WTC11 (cell line): ENCODE measurements at regions not wholly inside any gene's neighbourhood (a gene's known extent, or its start where the extent isn't known, plus 50 kb on each side); places are given as distances from the start of the nearest gene placed in this dataset.

ENCODE experiments used
- ATAC-seq: fragments of 200-7000 bp; cut with Tn5 transposase; 2 replicates; pipeline ENCODE4 v1.10.0; 2021; ENCODE audit warnings: mild to moderate bottlenecking, moderate library complexity
- CTCF ChIA-PET: fragments of 300-600 bp; sonication (Branson Sonifier 250); formaldehyde crosslinking; loops from one replicate; lab custom pipeline; 2021; ENCODE audit warnings: antibody characterized with exemption; lab: Charles Lee
- POLR2A ChIA-PET: fragments of 350-600 bp; sonication (Branson Sonifier 250); formaldehyde crosslinking; loops from one replicate; lab custom pipeline; 2021; ENCODE audit warnings: antibody characterized with exemption; lab: Charles Lee
- DNase-seq: peaks from one replicate; pipeline ENCODE4 v3.0.0; 2021; ENCODE audit warnings: low spot score
- H3K27ac Mint-ChIP-seq: 2 replicates; pipeline ENCODE4 v1.8.0; 2021; ENCODE audit warnings: mixed read lengths
- H3K27me3 Mint-ChIP-seq: 2 replicates; pipeline ENCODE4 v1.8.0; 2021; ENCODE audit warnings: low read depth, mild to moderate bottlenecking, moderate library complexity, mixed read lengths
- H3K36me3 Mint-ChIP-seq: 2 replicates; pipeline ENCODE4 v1.8.0; 2021; ENCODE audit warnings: mixed read lengths
- H3K4me1 Mint-ChIP-seq: 2 replicates; pipeline ENCODE4 v1.8.0; 2022; ENCODE audit warnings: mixed read lengths
- H3K4me3 Mint-ChIP-seq: 2 replicates; pipeline ENCODE4 v1.8.0; 2021; ENCODE audit warnings: mild to moderate bottlenecking, moderate library complexity, mixed read lengths
- H3K9me3 Mint-ChIP-seq: 2 replicates; pipeline ENCODE4 v1.8.0; 2021; ENCODE audit warnings: mixed read lengths
- GABPB1 ChIP-seq: sonication (generic); formaldehyde crosslinking; IDR thresholded peaks from 2 replicates; pipeline ENCODE4 v1.8.1; 2023; ENCODE audit warnings: mild to moderate bottlenecking, missing genetic modification reagents
- SP1 ChIP-seq: sonication (generic); formaldehyde crosslinking; conservative IDR thresholded peaks from 2 replicates; pipeline ENCODE4 v1.8.1; 2022; ENCODE audit warnings: missing genetic modification reagents
- ZNF219 ChIP-seq: sonication (generic); formaldehyde crosslinking; IDR thresholded peaks from 2 replicates; pipeline ENCODE4 v1.8.0; 2023; ENCODE audit warnings: missing genetic modification reagents, mild to moderate bottlenecking, borderline replicate concordance
- TF ChIP-seq, protein P1 (sequence below): sonication (generic); formaldehyde crosslinking; IDR thresholded peaks from 2 replicates; pipeline ENCODE4 v1.8.1; 2022; ENCODE audit warnings: low read depth, missing genetic modification reagents, borderline replicate concordance
- TF ChIP-seq, protein P2 (sequence below): fragments of 250-450 bp; sonication (Bioruptor Pico); IDR thresholded peaks from 2 replicates; pipeline ENCODE4 v1.9.0; 2021; ENCODE audit warnings: mild to moderate bottlenecking
- TF ChIP-seq, protein P3 (sequence below): fragments of 250-450 bp; sonication (Bioruptor Pico); IDR thresholded peaks from 2 replicates; pipeline ENCODE4 v1.9.0; 2021; ENCODE audit warnings: mild to moderate bottlenecking, borderline replicate concordance
- TF ChIP-seq, protein P4 (sequence below): sonication (generic); formaldehyde crosslinking; IDR thresholded peaks from 2 replicates; pipeline ENCODE4 v1.8.1; 2023; ENCODE audit warnings: mild to moderate bottlenecking, missing genetic modification reagents
- TF ChIP-seq, protein P5 (sequence below): fragments of 250-450 bp; sonication (Bioruptor Pico); IDR thresholded peaks from 2 replicates; pipeline ENCODE4 v2.1.2; 2022; ENCODE audit warnings: mild to moderate bottlenecking, moderate library complexity
- TF ChIP-seq, protein P6 (sequence below): sonication (generic); formaldehyde crosslinking; IDR thresholded peaks from 2 replicates; pipeline ENCODE4 v1.8.0; 2022; ENCODE audit warnings: mild to moderate bottlenecking, missing genetic modification reagents
- TF ChIP-seq, protein P7 (sequence below): sonication (generic); formaldehyde crosslinking; IDR thresholded peaks from 2 replicates; pipeline ENCODE4 v1.8.1; 2023; ENCODE audit warnings: mild to moderate bottlenecking, moderate library complexity, missing genetic modification reagents
- TF ChIP-seq, protein P8 (sequence below): sonication (generic); formaldehyde crosslinking; conservative IDR thresholded peaks from 2 replicates; pipeline ENCODE4 v1.8.1; 2022; ENCODE audit warnings: mild to moderate bottlenecking, missing genetic modification reagents
- TF ChIP-seq, protein P9 (sequence below): sonication (generic); formaldehyde crosslinking; IDR thresholded peaks from 2 replicates; pipeline ENCODE4 v1.8.1; 2022; ENCODE audit warnings: low read depth, mild to moderate bottlenecking, moderate library complexity, missing genetic modification reagents, borderline replicate concordance
- TF ChIP-seq, protein P10 (sequence below): sonication (generic); formaldehyde crosslinking; IDR thresholded peaks from 2 replicates; pipeline ENCODE4 v1.8.1; 2022; ENCODE audit warnings: mild to moderate bottlenecking, missing genetic modification reagents, moderate library complexity, borderline replicate concordance

DNA sequence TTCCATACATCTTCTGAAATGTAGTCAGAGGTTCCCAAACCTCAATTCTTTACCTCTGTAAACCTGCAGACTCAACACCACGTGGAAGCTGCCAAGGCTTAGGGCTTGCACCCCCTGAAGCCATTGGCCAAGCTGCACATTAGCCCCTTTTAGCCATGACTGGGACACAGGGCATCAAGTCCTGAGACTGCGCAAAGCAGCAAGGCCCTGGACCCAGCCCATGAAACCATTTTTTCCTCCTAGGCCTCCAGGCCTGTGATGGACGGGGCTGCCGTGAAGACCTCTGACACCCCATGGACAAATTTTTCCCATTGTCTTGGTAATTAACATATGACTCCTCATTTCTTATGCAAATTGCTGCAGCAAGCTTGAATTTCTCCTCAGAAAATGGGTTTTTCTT is 727.8 kb downstream of the C6orf118 start (continued):
- TF ChIP-seq, protein P1, sequence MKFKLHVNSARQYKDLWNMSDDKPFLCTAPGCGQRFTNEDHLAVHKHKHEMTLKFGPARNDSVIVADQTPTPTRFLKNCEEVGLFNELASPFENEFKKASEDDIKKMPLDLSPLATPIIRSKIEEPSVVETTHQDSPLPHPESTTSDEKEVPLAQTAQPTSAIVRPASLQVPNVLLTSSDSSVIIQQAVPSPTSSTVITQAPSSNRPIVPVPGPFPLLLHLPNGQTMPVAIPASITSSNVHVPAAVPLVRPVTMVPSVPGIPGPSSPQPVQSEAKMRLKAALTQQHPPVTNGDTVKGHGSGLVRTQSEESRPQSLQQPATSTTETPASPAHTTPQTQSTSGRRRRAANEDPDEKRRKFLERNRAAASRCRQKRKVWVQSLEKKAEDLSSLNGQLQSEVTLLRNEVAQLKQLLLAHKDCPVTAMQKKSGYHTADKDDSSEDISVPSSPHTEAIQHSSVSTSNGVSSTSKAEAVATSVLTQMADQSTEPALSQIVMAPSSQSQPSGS (CRISPR knock-in tag), result no peak
- no peak for TF ChIP-seq ZNF219
- no peak for TF ChIP-seq GABPB1 (CRISPR knock-in tag)
- TF ChIP-seq, protein P2, sequence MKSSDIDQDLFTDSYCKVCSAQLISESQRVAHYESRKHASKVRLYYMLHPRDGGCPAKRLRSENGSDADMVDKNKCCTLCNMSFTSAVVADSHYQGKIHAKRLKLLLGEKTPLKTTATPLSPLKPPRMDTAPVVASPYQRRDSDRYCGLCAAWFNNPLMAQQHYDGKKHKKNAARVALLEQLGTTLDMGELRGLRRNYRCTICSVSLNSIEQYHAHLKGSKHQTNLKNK (CRISPR knock-in tag), result no peak
- TF ChIP-seq, protein P3, sequence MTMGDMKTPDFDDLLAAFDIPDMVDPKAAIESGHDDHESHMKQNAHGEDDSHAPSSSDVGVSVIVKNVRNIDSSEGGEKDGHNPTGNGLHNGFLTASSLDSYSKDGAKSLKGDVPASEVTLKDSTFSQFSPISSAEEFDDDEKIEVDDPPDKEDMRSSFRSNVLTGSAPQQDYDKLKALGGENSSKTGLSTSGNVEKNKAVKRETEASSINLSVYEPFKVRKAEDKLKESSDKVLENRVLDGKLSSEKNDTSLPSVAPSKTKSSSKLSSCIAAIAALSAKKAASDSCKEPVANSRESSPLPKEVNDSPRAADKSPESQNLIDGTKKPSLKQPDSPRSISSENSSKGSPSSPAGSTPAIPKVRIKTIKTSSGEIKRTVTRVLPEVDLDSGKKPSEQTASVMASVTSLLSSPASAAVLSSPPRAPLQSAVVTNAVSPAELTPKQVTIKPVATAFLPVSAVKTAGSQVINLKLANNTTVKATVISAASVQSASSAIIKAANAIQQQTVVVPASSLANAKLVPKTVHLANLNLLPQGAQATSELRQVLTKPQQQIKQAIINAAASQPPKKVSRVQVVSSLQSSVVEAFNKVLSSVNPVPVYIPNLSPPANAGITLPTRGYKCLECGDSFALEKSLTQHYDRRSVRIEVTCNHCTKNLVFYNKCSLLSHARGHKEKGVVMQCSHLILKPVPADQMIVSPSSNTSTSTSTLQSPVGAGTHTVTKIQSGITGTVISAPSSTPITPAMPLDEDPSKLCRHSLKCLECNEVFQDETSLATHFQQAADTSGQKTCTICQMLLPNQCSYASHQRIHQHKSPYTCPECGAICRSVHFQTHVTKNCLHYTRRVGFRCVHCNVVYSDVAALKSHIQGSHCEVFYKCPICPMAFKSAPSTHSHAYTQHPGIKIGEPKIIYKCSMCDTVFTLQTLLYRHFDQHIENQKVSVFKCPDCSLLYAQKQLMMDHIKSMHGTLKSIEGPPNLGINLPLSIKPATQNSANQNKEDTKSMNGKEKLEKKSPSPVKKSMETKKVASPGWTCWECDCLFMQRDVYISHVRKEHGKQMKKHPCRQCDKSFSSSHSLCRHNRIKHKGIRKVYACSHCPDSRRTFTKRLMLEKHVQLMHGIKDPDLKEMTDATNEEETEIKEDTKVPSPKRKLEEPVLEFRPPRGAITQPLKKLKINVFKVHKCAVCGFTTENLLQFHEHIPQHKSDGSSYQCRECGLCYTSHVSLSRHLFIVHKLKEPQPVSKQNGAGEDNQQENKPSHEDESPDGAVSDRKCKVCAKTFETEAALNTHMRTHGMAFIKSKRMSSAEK (CRISPR knock-in tag), result no peak
- TF ChIP-seq, protein P4, sequence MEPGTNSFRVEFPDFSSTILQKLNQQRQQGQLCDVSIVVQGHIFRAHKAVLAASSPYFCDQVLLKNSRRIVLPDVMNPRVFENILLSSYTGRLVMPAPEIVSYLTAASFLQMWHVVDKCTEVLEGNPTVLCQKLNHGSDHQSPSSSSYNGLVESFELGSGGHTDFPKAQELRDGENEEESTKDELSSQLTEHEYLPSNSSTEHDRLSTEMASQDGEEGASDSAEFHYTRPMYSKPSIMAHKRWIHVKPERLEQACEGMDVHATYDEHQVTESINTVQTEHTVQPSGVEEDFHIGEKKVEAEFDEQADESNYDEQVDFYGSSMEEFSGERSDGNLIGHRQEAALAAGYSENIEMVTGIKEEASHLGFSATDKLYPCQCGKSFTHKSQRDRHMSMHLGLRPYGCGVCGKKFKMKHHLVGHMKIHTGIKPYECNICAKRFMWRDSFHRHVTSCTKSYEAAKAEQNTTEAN (CRISPR knock-in tag), result no peak
- TF ChIP-seq, protein P5, sequence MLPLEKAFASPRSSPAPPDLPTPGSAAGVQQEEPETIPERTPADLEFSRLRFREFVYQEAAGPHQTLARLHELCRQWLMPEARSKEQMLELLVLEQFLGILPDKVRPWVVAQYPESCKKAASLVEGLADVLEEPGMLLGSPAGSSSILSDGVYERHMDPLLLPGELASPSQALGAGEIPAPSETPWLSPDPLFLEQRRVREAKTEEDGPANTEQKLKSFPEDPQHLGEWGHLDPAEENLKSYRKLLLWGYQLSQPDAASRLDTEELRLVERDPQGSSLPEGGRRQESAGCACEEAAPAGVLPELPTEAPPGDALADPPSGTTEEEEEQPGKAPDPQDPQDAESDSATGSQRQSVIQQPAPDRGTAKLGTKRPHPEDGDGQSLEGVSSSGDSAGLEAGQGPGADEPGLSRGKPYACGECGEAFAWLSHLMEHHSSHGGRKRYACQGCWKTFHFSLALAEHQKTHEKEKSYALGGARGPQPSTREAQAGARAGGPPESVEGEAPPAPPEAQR (CRISPR knock-in tag), result no peak
- TF ChIP-seq, protein P6, sequence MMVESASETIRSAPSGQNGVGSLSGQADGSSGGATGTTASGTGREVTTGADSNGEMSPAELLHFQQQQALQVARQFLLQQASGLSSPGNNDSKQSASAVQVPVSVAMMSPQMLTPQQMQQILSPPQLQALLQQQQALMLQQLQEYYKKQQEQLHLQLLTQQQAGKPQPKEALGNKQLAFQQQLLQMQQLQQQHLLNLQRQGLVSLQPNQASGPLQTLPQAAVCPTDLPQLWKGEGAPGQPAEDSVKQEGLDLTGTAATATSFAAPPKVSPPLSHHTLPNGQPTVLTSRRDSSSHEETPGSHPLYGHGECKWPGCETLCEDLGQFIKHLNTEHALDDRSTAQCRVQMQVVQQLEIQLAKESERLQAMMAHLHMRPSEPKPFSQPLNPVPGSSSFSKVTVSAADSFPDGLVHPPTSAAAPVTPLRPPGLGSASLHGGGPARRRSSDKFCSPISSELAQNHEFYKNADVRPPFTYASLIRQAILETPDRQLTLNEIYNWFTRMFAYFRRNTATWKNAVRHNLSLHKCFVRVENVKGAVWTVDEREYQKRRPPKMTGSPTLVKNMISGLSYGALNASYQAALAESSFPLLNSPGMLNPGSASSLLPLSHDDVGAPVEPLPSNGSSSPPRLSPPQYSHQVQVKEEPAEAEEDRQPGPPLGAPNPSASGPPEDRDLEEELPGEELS (CRISPR knock-in tag), result no peak
- TF ChIP-seq SP1 (CRISPR knock-in tag), result no peak

DNA sequence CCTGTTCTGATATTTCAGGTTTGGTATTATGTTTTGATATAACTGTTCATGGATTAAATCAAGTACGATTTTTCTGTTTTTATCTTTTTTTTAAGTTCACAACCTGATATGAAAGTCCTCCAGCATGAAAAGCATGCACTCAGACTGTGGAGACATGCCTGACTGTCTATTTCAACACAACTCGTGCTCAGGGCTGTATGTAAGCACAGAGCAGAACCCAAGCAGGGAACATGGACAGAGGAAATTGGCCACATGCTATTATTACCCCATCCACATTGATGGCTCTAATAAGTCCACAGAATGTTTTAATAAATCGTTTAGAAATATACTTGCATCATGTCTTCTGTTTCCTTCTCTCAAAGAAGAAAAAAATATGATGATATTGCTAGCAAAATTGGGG is 730.4 kb downstream of the C6orf118 start:
- Mint-ChIP-seq H3K4me3 (no peak overlapping the region), H3K36me3 (peaks cover 32% of the 10 kb centered on the region), H3K27me3 (peaks cover 6% of the 10 kb centered on the region), H3K4me1 (no peaks in the 10 kb centered on the region), H3K9me3 (peaks cover 50% of the 10 kb centered on the region), H3K27ac (no peak overlapping the region)
- no peak for ATAC-seq
- TF ChIP-seq, protein P7, sequence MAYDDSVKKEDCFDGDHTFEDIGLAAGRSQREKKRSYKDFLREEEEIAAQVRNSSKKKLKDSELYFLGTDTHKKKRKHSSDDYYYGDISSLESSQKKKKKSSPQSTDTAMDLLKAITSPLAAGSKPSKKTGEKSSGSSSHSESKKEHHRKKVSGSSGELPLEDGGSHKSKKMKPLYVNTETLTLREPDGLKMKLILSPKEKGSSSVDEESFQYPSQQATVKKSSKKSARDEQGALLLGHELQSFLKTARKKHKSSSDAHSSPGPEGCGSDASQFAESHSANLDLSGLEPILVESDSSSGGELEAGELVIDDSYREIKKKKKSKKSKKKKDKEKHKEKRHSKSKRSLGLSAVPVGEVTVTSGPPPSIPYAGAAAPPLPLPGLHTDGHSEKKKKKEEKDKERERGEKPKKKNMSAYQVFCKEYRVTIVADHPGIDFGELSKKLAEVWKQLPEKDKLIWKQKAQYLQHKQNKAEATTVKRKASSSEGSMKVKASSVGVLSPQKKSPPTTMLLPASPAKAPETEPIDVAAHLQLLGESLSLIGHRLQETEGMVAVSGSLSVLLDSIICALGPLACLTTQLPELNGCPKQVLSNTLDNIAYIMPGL (CRISPR knock-in tag), result no peak
- TF ChIP-seq, protein P8, sequence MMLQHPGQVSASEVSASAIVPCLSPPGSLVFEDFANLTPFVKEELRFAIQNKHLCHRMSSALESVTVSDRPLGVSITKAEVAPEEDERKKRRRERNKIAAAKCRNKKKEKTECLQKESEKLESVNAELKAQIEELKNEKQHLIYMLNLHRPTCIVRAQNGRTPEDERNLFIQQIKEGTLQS (CRISPR knock-in tag), result no peak
- TF ChIP-seq, protein P9, sequence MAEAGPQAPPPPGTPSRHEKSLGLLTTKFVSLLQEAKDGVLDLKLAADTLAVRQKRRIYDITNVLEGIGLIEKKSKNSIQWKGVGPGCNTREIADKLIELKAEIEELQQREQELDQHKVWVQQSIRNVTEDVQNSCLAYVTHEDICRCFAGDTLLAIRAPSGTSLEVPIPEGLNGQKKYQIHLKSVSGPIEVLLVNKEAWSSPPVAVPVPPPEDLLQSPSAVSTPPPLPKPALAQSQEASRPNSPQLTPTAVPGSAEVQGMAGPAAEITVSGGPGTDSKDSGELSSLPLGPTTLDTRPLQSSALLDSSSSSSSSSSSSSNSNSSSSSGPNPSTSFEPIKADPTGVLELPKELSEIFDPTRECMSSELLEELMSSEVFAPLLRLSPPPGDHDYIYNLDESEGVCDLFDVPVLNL, result no peak
- TF ChIP-seq, protein P10, sequence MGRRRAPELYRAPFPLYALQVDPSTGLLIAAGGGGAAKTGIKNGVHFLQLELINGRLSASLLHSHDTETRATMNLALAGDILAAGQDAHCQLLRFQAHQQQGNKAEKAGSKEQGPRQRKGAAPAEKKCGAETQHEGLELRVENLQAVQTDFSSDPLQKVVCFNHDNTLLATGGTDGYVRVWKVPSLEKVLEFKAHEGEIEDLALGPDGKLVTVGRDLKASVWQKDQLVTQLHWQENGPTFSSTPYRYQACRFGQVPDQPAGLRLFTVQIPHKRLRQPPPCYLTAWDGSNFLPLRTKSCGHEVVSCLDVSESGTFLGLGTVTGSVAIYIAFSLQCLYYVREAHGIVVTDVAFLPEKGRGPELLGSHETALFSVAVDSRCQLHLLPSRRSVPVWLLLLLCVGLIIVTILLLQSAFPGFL (CRISPR knock-in tag), result no peak
- POLR2A ChIA-PET, result interaction anchor here (0.6 kb wide), 1 partner anchor 333 kb away, joined by 4 read pairs; no protein-coding TSS in a partner anchor
- DNase-seq, result no peak
- CTCF ChIA-PET, result no interaction called here
